Glomerular endothelial cell (primary cell): ENCODE measurements at regions not wholly inside any gene's neighbourhood (a gene's known extent, or its start where the extent isn't known, plus 50 kb on each side); places are given as distances from the start of the nearest gene placed in this dataset.
"Not testable (repeated sequence)": the region's sequence is repeated elsewhere in the genome, so short reads cannot be mapped to it uniquely, and the experiment has no call there.

Experiments used
- DNase-seq: peaks from one replicate; pipeline ENCODE4 v3.0.0-alpha.2; 2011; ENCODE audit warnings: low read depth, low spot score; ENCODE audit errors: extremely low read depth

DNA sequence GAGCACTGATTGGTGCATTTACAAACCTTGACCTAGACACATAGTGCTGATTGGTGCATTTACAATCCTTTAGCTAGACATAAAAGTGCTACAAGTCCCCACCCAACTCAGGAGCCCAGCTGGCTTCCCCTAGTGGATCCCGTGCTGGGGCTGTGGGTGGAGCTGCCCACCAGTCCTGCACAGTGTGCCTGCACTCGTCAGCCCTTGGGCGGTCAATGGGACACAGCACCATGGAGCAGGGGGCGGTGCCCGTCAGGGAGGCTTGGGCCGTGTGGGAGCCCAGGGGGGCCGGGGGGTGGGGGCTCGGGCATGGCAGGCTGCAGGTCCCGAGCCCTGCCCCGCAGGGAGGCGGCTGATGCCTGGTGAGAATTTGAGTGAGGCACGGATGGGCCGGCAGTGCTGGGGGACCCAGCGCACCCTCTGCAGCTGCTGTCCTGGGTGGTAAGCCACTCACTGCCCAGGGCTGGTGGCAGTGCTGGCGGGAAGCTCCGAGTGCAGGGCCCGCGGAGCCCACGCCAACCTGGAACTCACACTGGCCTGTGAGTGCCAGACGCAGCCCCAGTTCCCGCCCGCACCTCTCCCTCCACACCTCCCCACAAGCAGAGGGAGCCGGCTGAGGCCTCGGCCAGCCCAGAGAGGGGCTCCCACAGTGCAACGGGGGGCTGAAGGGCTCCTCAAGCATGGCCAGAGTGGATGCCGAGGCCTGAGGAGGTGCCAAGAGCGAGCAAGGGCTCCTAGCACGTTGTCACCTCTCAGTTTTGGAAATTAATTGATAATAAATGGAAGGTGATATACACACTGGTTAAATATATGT lies 207.7 kb downstream of the RAP2B start:
- DNase-seq = no peak

DNA sequence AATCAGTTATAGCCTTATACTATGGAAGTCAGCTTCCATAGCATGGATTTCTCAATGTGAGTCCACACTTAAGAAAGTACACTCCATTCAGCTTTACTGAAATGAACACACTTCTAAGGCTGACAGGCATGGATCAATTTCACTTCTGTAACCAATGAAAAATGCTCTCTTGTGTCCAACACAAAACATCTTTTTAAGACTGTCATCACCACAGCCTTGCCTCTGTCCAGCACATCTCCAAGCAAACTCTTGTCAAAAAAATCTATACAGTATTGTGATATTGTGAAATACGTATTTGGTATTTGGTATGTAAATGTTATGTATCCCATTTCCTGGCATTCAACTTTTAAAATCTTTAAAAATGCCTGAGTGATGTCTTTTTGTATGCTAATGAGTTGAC lies 208.7 kb downstream of the RAP2B start:
- DNase-seq = no peak

DNA sequence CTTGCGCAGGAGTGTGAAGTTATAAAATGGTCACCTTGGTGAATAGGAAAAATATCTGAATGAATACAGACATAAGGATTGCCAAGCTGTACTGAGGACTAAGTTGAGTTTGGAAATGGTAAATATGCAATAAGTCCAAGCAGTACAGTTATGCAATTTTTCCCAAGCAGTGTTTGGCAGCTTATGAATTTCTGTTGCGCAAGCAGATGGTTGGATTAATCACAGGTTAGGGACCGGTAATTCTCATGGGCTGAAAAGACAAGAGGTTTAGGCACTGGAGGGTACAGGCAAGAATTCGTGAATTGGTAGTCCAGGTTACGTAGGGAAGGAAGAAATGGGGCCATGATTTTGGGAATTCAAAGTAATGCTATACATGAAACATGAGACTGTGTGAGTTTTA lies 210.3 kb downstream of the RAP2B start:
- DNase-seq = no peak

DNA sequence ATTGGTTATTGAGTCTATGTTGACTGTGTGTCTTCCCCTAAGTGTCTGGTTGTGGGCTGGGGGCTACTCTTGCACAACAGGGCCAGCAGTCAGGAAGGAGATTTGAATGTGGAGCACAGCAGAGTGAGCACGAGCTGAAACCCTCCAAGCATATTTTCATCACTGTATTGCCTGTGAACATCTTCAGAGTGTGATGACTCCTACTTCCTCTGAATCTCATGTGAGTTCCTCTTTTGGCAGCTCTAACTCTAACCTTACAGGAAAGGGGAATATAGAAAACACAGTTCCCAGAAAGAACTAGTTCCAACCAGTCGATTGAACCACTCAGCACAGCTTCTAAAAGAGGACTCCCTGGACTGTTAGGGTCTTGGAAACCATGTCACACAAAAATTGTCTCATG lies 211.6 kb downstream of the RAP2B start:
- no peak for DNase-seq

DNA sequence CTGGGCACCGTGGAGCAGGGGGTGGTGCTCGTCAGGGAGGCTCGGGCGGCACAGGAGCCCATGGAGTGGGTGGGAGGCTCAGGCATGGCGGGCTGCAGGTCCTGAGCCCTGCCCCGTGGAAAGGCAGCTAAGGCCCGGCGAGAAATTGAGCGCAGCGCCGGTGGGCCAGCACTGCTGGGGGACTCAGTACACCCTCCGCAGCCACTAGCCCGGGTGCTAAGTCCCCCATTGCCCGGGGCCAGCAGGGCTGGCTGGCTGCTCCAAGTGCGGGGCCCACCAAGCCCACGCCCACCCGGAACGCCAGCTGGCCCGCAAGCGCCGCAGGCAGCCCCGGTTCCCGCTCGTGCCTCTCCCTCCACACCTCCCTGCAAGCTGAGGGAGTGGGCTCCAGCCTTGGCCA lies 216.3 kb downstream of the RAP2B start:
- DNase-seq = not testable (repeated sequence)

DNA sequence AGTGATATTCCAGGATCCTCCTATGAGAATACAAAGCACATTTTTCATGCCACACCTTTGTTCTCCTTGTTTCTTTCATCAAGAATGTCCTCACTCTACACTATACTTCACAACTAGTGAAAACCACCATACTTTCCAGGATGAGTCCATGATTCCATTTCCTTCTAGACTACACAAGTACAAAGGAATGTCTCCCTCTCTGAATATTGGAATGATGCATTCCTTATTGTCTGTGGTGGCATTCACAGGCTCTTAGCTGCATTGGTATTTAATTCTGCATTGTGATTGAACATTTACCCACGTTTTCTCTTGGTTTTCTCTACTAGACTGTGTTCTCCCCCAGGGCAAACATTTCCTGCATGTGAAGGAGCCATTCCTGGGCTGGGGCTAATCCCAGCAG lies 217.5 kb downstream of the RAP2B start:
- no peak for DNase-seq

DNA sequence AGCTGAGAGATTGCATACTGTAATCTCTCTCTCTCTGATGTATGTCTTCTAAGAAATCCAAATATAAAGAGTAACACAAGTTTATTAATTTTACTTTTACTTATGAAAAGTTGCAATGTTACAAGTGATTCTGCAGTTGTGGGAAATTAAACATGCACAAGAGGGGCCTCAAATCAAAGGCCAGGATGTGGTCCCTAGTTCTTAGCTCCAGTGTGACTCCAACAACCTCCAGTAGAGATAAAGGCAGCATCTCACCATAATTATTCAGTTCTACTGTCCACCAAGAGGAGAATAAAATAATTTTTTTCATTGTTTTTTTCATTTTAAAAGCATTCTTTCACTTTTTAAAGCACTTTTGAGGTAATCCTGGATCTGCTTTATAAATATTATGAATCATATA lies 223.3 kb downstream of the RAP2B start:
- no peak for DNase-seq

DNA sequence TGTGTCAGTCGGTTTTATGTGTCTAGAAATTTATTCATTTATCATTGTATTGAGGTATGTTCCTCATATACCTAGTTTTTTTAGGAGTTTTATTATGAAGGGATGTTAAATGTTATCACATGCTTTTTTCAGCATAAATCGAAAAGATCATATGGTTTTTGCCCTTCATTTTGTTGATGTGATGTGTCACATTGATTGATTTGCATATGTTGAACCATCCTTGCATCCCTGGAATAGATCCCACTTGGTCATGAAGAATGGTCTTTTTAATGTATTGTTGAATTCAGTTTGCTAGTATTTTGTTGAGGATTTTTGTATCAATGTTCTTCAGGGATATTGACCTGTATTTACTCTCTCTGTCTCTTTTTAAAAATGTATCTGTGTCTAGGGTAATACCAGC lies 230.3 kb downstream of the RAP2B start:
- no peak for DNase-seq

DNA sequence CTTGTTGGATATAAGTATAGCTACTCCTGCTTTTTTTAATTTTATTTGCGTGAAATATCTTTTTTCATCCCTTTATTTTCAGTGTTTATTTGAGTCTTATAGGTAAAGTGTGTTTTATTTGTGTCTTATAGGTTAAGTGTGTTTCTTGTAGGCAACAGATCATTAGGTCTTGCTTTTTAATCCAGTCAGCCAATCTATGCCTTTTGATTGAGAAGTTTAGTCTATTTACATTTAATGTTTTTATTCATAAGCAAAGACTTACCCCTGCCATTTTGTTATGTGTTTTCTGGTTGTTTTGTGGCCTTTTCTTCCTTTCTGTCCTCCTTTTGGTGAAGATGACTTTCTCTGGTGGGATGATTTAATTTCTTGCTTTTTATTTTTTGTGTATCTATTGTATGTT lies 232.0 kb downstream of the RAP2B start:
- DNase-seq = no peak

DNA sequence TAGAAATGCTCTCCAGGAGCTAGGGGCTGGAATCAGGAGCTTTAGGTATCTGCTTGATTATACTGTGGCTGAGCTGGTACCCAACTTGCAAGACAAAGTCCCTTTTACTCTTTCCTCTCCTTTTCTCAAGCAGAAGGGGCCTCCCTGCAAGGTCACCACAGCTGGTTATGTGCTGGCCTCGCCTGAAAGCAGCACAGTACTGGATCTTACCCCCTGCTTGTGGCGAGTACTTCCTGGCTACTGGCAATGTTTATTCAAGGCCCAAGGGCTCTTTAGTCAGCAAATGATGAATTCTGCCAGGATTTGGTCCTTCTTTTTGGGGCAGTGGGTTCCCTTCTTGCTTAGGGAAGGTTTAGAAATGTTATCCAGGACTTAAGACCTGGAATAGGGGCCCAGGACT lies 234.6 kb downstream of the RAP2B start:
- DNase-seq = no peak

DNA sequence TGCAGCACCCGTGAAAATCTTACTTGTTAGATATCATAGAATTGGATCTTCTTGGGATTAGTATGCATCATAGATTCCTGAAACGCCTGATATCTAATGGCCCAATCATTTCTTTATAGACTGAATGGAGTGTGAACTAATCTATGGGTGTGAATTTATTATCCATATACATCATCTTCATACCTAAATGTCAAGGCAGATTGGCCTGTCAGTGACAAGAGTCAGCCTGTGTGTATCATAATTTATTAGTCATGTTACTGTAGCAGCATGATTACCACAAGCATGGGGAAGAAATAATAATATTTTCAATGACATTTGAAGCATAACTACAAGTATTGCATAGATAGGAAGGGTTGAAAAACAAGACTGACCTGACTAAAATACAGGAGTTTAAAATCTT lies 235.8 kb downstream of the RAP2B start:
- DNase-seq = no peak

DNA sequence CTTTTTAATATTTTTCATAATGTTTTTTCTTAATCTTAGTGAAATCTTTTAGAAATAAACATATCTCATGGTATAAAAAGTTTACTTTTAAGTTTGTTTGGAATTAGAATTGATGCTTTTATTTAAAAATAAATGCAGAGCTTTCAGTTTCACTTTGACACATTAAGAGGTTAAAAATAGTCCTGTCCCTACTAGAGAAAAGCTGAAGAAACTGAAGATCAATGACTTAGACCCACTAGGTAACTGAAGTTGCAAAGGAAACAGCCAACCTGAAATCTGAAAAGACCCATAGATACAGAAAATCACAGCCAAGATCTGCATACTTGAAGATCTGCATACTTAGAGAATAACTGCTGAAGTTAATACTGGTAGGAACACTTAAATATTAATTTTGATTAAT lies 237.6 kb downstream of the RAP2B start:
- DNase-seq = no peak

DNA sequence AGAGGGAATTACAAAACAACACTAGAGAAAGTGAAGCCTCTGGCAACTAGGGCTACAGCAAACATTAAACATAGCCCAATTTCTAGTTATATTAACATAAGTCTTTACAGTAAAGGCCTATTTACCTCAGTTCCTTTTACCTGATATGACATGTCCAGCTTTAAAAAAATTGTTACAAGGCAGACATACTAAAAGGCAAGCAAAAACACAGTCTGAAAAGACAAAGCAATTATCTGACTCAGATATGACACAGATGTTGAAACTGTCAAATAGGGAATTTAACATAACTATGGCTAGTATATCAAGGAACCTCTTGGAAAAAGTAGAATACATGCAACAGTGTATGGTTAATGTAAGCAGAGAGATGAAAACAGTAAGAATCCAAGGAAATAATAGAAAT lies 238.6 kb downstream of the RAP2B start:
- DNase-seq = no peak

DNA sequence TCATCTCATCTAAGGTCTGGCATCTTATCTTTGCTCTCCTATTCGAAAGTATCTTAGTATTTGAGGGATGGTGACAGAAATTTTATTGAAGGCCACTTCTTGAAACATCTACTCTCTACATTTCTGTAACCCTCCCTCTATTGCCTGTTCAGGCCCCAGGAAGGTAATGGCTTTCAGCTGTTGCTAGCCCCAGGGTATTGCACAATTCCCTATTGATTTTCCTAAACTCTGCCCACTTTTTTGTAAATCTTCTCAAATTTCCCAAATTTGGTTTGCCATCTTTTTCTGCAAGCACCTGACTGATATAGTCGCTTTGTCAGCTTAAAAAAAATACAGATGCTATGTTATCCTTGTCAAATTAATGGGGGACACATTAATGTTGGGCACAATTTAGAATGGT lies 242.1 kb downstream of the RAP2B start:
- DNase-seq = no peak

DNA sequence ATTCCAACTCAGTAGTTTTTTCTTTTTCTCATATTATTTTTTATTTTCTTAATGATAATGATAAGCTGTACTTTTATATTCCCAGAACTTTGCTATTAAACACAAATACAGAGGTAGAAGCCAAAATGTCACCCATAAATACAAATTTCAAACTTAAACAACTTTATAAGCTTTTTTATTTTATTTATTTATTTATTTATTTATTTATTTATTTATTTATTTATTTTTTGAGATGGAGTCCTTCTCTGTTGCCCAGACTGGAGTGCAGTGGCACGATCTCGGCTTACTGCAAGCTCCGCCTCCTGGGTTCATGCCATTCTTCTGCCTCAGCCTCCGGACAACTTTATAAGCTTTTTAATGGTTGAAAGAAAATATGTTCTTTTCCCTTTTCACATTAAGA lies 243.3 kb downstream of the RAP2B start:
- not testable (repeated sequence) for DNase-seq

DNA sequence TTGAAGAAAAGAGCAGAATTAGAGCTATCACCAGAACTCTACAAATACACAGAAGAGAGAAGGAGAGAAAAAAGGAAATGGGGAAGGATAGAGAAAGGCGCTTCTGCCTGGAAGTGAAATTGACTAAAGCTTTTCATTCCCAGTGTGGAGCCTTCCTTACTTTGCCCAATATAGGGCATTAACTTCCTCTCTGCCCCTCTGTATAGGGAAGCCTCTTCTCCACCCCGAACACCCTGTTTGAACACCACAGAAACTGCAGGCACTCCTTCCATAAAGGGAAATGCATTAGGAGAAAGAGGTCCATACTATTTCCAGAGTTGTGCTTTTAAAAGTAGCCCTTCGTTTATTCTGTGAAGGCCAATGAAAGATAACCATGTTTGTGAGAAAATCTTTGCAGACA lies 248.5 kb downstream of the RAP2B start:
- DNase-seq = no peak

DNA sequence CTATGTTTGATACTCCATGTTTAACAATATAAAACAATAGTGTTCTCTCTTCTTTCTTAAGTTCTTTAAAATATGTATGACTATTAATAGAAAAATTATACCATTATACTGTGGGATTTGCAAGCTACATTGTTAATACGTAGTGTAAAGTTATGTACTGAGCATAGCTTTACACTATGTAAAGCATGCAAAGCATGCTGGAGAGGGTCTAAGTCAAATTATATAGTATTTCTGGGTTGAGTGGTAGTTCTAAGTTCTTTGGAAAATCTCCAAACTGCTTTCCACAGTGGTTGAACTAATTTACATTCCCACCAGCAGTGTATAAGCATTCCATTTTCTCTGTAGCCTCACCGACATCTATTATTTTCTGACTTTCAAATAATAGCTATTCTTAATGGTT lies 253.0 kb downstream of the RAP2B start:
- DNase-seq = no peak

DNA sequence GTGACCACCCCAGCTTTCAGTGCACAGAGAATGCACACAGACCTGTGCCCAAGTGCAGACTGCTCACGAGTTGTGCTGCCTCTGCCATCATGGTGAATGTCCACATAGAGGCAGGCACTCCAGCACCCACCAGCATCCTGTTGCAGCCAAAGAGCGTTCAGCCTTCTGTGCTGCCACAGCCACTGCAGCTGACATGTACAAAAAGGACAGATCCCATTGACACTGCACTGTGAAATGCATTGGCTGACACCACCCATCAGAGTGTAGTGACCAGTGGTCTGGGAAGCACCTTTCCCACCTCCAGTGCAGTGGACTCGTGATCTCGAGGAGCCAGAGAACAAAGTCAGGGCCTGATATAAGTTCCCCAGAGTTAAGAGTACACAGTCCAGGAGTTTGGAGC lies 260.3 kb downstream of the RAP2B start:
- DNase-seq = no peak

DNA sequence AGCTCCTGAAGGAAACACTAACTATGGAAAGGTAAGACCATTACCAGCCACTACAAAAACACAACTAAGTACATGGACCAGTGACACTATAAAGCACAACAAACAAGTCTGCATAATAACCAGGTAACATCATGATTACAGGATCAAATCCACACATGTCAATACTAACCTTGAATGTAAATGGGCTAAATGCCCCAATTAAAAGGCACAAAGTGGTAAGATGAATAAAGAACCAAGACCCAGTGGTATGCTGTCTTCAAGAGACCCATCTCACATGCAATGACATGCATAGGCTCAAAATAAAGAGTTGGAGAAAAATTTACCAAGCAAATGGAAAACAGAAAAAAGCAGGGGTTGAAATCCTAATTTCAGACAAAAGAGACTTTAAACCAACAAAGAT lies 261.8 kb downstream of the RAP2B start:
- not testable (repeated sequence) for DNase-seq

DNA sequence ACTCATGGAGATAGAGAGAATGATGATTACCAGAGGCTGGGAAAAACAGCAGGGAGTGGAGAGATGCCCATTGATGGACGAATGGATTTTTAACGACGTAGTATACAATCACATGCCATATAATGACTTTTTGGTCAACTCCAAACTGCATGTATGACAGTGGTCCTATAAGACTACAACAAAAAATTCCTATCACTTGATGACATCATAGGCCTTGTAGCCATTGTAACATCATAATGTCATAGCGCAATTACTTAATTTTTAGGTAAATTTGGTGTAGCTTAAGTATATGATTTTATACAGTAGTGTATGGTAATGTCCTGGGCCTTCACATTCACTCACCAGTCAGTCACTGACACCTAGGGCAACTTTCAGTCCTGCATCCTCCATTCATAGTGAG lies 264.3 kb downstream of the RAP2B start:
- no peak for DNase-seq

DNA sequence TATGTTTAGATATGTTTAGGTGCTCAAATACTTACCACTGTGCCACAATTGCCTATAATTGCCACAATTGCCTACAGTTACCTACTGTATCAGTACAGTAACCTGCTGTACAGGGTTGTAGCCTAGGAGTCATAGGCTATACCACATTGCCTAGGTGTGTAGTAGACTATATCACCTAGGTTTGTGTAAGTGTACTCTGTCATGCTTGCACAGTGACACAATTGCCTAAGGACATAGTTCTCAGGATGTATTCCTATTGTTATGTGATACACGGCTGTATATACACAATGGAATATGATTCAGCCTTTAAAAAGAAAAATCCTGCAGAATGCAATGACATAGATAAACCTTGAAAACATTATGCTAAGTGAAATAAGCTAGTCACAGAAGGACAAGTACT lies 264.8 kb downstream of the RAP2B start:
- DNase-seq = no peak

DNA sequence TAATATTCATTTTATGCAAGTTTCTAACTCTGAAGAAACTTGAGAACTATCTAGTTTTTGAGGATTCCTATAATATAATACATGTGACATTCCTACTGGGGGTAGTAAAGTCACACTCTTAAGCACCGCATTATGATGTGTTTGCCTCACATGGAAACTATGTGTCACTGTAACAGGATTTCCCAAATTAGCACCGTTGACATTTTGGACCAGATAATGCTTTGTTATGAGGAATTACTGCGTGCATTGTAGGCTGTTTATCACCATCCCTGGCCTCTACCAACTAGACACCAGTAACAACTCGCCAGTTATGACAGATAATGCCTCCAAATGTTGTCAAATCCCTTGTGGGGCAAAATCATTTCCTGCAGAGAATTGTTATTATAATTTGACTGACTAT lies 267.8 kb downstream of the RAP2B start:
- DNase-seq = no peak

DNA sequence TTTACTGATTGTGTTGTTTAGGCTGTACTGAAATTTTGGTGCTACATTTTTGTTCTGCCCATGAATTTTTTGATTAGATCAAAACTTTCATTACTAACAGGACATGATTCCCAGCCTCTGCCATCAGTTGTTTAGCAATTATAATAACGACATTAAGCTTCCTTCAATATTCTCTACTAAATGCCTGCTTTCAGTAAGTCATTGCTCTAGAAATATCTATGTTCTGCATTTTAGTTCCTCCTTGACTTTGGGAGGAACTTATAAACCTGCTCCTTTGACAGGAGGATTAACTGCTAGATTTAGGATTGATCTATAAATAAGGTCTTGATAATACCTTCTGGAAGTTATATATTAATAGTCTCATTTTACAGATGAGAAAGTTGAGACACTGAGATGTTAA lies 269.1 kb downstream of the RAP2B start:
- no peak for DNase-seq
